ENCODE measurements at regions not wholly inside any gene's neighbourhood (a gene's known extent, or its start where the extent isn't known, plus 50 kb on each side); places are given as distances from the start of the nearest gene placed in this dataset.
"Not testable (repeated sequence)": the region's sequence is repeated elsewhere in the genome, so short reads cannot be mapped to it uniquely, and the experiment has no call there.

- no peak for DNase-seq
These were observed 66.9 kb downstream of the FOXL3 start for GRCh38 chr7:356691-357462.

- no peak for DNase-seq
These were observed 67.7 kb downstream of the FOXL3 start for GRCh38 chr7:357531-358209.

GRCh38 chr7:358352-358751, 68.4 kb downstream of the FOXL3 start:
- DNase-seq: no peak

GRCh38 chr7:359226-359765, 69.3 kb downstream of the FOXL3 start:
- no peak for DNase-seq

GRCh38 chr7:359766-360361, 69.9 kb downstream of the FOXL3 start:
- DNase-seq: no peak

GRCh38 chr7:360454-361100, 70.6 kb downstream of the FOXL3 start:
- DNase-seq: no peak

- not testable (repeated sequence) for DNase-seq
These were observed 71.2 kb downstream of the FOXL3 start for GRCh38 chr7:361182-361581.

GRCh38 chr7:361680-362401, 71.9 kb downstream of the FOXL3 start:
- DNase-seq: no peak

- peak; percentile 14 for DNase-seq
These were observed 72.6 kb downstream of the FOXL3 start for GRCh38 chr7:362402-363096.

- DNase-seq: no peak
These were observed 73.7 kb downstream of the FOXL3 start for GRCh38 chr7:363626-364025.

- no peak for DNase-seq
These were observed 74.6 kb downstream of the FOXL3 start for GRCh38 chr7:364536-364935.

- no peak for DNase-seq
These were observed 75.6 kb downstream of the FOXL3 start for GRCh38 chr7:365593-365992.

GRCh38 chr7:366161-366803, 76.3 kb downstream of the FOXL3 start:
- peak; percentile 19 for DNase-seq

- DNase-seq: no peak
These were observed 77.5 kb downstream of the FOXL3 start for GRCh38 chr7:367351-367901.

GRCh38 chr7:368651-369475, 78.9 kb downstream of the FOXL3 start:
- DNase-seq: no peak

- no peak for DNase-seq
These were observed 79.7 kb downstream of the FOXL3 start for GRCh38 chr7:369476-370258.

- no peak for DNase-seq
These were observed 80.3 kb downstream of the FOXL3 start for GRCh38 chr7:370259-370625.

GRCh38 chr7:370775-371118, 80.8 kb downstream of the FOXL3 start:
- no peak for DNase-seq

GRCh38 chr7:371119-371778, 81.3 kb downstream of the FOXL3 start:
- no peak for DNase-seq
